GM19463 (cell line): ENCODE measurements at regions not wholly inside any gene's neighbourhood (a gene's known extent, or its start where the extent isn't known, plus 50 kb on each side); places are given as distances from the start of the nearest gene placed in this dataset.
A peak's percentile ranks its signal among the peaks of the same experiment; 100 is the strongest.
"Not testable (repeated sequence)": the region's sequence is repeated elsewhere in the genome, so short reads cannot be mapped to it uniquely, and the experiment has no call there.

ENCODE experiments used
- ATAC-seq: cut with Tn5 transposase; IDR thresholded peaks from one replicate; pipeline ENCODE4 v1.9.1; 2021; ENCODE audit warnings: mild to moderate bottlenecking, moderate library complexity; ENCODE audit not compliant: unreplicated experiment

DNA sequence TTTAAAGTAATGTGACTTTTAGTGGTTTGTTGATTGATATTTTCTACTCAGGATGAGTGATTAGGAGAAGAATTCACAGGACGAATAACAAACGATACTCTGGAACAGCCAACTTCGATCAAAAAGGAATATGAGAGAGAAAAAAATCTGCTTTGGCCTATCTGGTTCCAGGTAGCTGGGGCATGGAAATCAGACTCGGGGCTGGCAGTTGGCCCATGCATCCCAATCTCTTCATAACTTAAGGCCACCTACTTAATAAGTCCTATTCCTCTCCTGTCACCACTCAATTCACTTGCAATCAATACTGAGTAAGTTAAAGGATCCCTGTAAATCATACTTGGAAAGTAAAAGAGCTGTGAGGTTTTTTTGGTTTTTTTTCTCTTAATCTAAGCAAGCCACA lies 1116.2 kb downstream of the SORCS3 start:
- no peak for ATAC-seq

DNA sequence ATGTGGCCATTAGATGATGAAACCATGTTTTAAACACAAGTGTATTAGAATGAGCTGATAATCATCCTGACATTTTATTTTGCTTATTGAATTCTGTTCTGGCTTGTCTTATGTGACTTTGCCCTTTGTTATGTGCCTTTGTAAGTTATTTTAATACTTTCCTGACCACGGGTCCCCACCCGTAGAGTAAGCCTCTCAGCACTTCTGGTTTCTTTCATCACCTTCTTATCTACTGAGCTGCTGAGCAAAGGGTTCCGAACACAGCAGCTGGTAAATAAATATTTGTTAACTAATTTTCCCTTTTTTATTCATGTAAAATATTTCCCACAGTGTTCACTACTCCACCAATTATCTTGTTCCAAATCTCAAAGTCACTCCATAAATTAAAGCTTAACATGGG lies 1115.3 kb downstream of the SORCS3 start:
- no peak for ATAC-seq

GRCh38 chr10:105751688-105752087 lies 1110.6 kb downstream of the SORCS3 start:
- no peak for ATAC-seq

DNA sequence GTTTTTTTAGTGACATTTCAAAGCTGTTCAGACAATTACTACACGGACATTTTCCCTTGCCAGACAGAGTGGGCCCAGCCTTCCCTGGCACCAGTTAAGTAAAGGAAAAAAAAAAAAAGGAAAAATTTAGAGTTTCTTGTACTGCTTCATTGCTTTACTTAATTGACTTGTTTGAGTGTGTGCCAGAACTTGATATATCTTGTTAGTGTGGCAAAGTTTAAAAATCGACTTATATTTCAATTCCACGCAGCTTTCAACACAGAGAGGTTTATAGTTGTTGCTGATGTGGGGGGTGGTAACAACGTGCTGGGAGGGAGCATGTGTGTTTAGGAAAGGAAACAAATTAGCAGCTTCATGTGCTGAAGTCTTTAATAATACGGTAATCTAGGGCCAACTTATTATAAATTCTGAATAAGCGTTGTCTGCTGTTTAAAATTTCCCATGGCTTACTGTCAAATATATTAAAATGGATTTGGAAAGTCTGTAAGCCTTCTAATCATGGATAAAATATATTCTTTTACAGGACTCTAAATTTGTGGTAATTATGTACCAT lies 1104.6 kb downstream of the SORCS3 start:
- no peak for ATAC-seq

GRCh38 chr10:105743343-105744056 lies 1102.4 kb downstream of the SORCS3 start:
- no peak for ATAC-seq

GRCh38 chr10:105742923-105743322 lies 1101.8 kb downstream of the SORCS3 start:
- ATAC-seq: no peak

DNA sequence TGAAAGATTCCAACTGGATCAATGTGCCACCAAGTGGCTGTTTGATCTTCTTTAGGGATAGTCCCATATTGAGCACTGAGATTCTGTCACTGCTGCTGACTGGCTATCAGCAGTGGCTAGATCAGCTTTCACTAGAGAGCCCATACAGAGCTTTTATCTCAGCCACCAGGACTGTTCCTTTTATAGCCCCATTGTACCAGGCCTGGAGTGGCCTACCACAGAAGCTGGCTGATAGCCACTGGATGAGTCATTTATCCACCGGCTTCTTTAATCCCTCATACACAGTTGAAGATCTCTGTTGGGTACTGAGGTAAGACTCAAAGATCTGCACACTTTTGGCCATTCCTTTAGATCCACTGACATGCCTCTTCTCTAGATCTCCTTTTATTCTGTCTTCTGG lies 1101.1 kb downstream of the SORCS3 start:
- no peak for ATAC-seq

DNA sequence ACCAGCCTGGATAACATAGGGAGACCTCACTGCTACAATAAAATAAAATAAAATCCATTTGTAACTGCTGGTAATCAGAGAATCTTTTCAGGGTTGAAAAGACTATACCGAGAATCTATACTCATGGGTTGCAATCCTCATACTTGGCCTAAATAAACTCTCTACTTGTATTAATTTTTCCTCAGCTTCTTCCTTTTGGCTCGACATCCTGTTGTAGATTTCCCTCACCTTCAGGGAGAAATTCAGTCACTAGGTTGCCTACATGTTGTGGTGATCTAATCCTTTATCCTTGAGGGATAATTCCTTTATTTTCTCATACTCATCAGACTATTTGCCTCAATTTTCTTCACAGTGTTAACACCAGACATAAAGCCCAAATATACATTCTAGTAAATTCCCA lies 1093.4 kb downstream of the SORCS3 start:
- ATAC-seq: no peak

- no peak for ATAC-seq
These were observed 1092.8 kb downstream of the SORCS3 start for GRCh38 chr10:105733924-105734323.

- no peak for ATAC-seq
These were observed 1088.3 kb downstream of the SORCS3 start for GRCh38 chr10:105729428-105729827.

- ATAC-seq: not testable (repeated sequence)
These were observed 1086.5 kb downstream of the SORCS3 start for GRCh38 chr10:105727586-105727985.

- no peak for ATAC-seq
These were observed 1086.0 kb downstream of the SORCS3 start for GRCh38 chr10:105727131-105727530.

DNA sequence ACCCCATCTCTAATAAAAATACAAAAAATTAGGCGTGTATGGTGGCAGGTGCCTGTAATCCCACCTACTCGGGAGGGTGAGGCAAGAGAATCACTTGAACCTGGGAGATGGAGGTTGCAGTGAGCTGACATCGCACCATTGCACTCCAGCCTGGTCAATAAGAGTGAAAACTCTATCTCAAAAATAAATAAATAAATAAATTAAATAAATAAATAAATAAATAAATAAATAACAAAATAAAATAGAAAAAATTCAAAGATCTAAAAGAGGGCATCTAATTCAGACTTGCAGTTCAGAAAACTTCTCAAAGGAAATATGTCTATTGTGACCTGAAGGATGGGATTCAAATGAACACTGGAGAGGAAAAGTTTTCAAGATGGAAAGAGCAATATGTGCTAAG lies 1085.1 kb downstream of the SORCS3 start:
- no peak for ATAC-seq

DNA sequence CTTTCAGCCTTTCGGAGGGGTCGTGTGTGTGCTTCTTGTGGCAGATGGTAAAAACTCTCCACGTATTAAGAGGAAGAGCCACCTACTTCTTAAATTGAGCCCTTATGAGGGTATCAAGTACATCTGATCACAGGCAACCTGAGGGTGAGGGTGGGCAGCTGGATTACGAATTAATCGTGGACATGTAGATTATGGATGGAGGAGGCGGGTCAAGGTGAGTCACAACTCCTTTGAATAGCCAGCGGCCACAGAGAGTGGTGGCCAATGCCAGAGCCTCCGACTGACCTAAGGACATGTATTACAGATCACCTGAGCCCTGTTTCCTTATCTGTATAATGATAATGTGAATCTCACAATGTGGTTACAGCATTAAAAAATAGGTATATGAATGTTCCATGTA lies 1083.9 kb downstream of the SORCS3 start:
- no peak for ATAC-seq

GRCh38 chr10:105718207-105718995 lies 1077.3 kb downstream of the SORCS3 start:
- peak; percentile 42 for ATAC-seq

- no peak for ATAC-seq
These were observed 1073.6 kb downstream of the SORCS3 start for GRCh38 chr10:105714728-105715127.

DNA sequence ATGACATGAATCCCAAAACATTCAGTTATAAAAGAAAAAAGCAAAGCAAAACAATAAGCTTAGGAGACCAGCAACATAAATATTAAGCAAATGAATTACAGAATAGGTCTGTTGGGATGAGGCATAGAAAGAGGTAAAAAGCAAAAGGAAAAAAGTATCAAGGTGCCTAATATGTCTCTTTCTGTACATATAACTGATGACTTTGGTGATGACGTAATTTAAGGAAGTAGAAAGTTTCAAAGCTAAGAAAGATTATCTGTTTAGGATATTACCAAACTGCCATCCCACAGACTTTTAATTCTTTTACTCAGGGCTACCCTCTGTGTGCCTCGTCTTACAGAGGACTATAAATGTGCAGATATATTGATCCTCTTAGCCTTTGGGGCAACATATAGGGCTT lies 1066.5 kb downstream of the SORCS3 start:
- ATAC-seq: no peak

- no peak for ATAC-seq
These were observed 1065.4 kb downstream of the SORCS3 start for GRCh38 chr10:105706281-105707026.

DNA sequence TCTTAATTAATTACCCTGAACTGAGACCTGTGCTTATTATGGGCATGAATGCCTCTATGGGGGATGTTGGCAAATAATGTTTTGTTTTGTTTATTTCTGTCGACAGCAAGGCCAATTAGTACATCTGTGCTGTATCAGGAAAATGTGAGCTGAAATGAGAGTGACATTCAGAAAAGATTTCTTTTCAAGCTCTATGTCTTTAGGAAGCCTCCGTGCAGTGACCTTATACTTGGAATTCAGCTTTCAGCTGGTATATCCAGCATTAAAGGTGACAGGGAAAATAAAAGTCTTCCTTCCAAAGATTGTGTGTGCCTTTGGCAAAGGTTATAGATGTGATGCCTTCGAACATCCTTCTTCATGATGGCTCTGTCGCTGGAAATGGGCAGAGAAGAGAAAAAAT lies 1061.1 kb downstream of the SORCS3 start:
- ATAC-seq: no peak

DNA sequence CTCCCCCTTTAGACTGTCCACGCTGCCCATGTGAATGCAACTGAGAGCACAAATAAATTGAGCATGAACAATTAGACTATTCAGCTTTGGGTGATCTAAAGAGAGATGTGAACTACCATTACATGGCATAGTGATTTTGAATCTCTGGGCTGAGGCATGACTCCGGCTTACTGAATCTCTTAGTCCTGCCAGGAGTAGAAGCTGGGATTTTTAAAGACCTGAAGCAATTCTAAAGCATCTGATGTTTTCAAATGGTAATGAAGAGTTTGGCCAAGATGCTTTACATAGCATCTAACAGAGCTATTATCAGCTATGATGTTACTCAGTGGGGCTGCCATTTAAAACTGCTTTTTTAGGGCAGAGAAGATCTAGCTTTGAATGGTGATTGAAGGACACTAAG lies 1059.1 kb downstream of the SORCS3 start:
- ATAC-seq: no peak

DNA sequence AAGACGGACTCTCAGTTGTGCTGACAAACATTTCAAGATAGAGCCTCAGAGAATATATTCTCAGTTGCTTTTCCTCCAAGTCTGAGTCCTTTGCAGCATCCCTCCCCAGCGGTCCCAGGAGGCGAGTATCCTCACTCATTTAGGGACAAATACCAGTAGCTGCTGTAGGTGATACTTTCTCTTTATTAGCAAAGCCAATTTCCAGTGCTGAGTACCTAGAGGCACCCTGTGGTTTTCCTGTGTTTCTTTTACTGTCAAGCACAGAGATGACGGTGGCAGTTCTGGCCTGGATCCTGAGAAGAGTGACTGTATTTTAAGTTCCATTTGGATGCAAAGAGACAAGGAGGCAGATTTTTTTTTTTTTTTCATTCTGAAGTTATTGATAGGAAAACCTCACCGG lies 1058.4 kb downstream of the SORCS3 start:
- no peak for ATAC-seq
